H1 (cell line): ENCODE measurements at regions not wholly inside any gene's neighbourhood (a gene's known extent, or its start where the extent isn't known, plus 50 kb on each side); places are given as distances from the start of the nearest gene placed in this dataset.

Source experiments
- CTCF ChIP-seq, 3 experiments: IDR thresholded peaks; 1 replicate in 2 of 3; 2 replicates in 1 of 3; pipeline versions ENCODE4 v1.5.1 to v1.6.1; 2011; ENCODE audit warnings: low read length in 3 of 3, mild to moderate bottlenecking in 3 of 3, inconsistent platforms in 2 of 3, low read depth in 1 of 3, moderate library complexity in 1 of 3; ENCODE audit not compliant: insufficient read depth in 1 of 3; ENCODE audit errors: control extremely low read depth in 1 of 3
- POU5F1 ChIP-seq: IDR thresholded peaks from 2 replicates; pipeline ENCODE4 v1.6.1; 2011; ENCODE audit warnings: low read depth, mild to moderate bottlenecking, low read length, moderate library complexity
- SRF ChIP-seq: IDR thresholded peaks from 2 replicates; pipeline ENCODE4 v1.6.1; 2011; ENCODE audit warnings: mild to moderate bottlenecking, low read depth, low read length, moderate library complexity

DNA sequence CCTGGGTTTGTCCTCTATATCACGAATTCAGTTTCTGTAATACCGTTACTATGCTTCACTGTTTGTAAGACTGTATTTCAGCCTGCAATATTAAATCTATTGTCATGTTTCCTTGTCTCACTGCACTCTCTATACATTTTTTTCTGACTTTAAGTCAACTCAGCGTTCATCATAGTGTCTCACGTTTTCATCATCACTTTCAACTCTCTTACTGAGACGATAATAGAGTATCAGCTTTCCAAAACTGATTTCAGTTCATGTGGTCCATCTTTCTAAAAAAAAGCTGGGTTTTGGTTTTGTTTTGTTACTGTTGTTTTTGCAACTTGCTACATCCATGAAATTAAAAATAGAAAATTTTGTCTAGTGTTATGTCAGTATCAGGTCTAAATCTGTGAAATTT lies 147.7 kb downstream of the TMEM47 start:
- TF ChIP-seq SRF (no peak), CTCF (IDR thresholded peaks at IDR 0.05; ENCODE audit: control extremely low read depth in 1 of 3, insufficient read depth in 1 of 3, low read depth in 1 of 3, low read length in 3 of 3) (no peak), POU5F1 (no peak)
